Cardiac fibroblast (primary cell): ENCODE measurements at regions not wholly inside any gene's neighbourhood (a gene's known extent, or its start where the extent isn't known, plus 50 kb on each side); places are given as distances from the start of the nearest gene placed in this dataset.

Experiments used
- DNase-seq, 2 donors: peaks; one replicate each; pipeline versions ENCODE4 v3.0.0 to v3.0.0-alpha.2; 2010; ENCODE audit warnings: low read depth in 2 of 2
- H3K4me3 ChIP-seq, 2 donors: replicated peaks in 1 of 2; 1 replicate in 1 of 2; 2 replicates in 1 of 2; pipeline ENCODE4 v1.5.1; 2011; ENCODE audit warnings: low read depth in 2 of 2, low read length in 2 of 2, mild to moderate bottlenecking in 2 of 2, moderate library complexity in 1 of 2
- CTCF ChIP-seq: IDR thresholded peaks from one replicate; pipeline ENCODE4 v1.5.1; 2011; ENCODE audit warnings: low read depth, mild to moderate bottlenecking, low read length, inconsistent platforms

- no peak for TF ChIP-seq CTCF
- DNase-seq = no peak
- no peak overlapping the region for H3K4me3 ChIP-seq
These were observed 194.3 kb upstream of the MTNR1B start for GRCh38 chr11:92775003-92775676.

GRCh38 chr11:92776676-92777075 is 192.8 kb upstream of the MTNR1B start:
- DNase-seq = no peak
- no peak overlapping the region for H3K4me3 ChIP-seq
- no peak for TF ChIP-seq CTCF

GRCh38 chr11:92779746-92780145 is 189.7 kb upstream of the MTNR1B start:
- TF ChIP-seq CTCF = no peak
- no peak overlapping the region for H3K4me3 ChIP-seq
- DNase-seq = no peak

GRCh38 chr11:92781151-92781550 is 188.3 kb upstream of the MTNR1B start:
- no peak overlapping the region for H3K4me3 ChIP-seq
- DNase-seq = no peak
- TF ChIP-seq CTCF = no peak

- TF ChIP-seq CTCF = no peak
- no peak overlapping the region for H3K4me3 ChIP-seq
- peak in 1 of 2 donors; percentile 3 for DNase-seq
These were observed 186.6 kb upstream of the MTNR1B start for GRCh38 chr11:92782806-92783205.

- TF ChIP-seq CTCF = no peak
- DNase-seq = no peak
- no peak overlapping the region for H3K4me3 ChIP-seq
These were observed 185.1 kb upstream of the MTNR1B start for GRCh38 chr11:92784331-92784730.

GRCh38 chr11:92787638-92788037 is 181.8 kb upstream of the MTNR1B start:
- DNase-seq = no peak
- TF ChIP-seq CTCF = no peak
- H3K4me3 ChIP-seq = no peak overlapping the region
